T-helper 2 cell treated with Interferon-gamma antibody and Interleukin-4, amounts not matched to agents 5 μg/mL and 100 μg/mL, for 36 hours (primary cell): ENCODE measurements at regions not wholly inside any gene's neighbourhood (a gene's known extent, or its start where the extent isn't known, plus 50 kb on each side); places are given as distances from the start of the nearest gene placed in this dataset.

Experiments
- DNase-seq: peaks from one replicate; pipeline ENCODE4 v3.0.0; 2021; ENCODE audit warnings: low spot score
- H3K27ac Mint-ChIP-seq: one replicate; pipeline ENCODE4 v1.8.0; 2021; ENCODE audit warnings: mild to moderate bottlenecking, mixed read lengths
- H3K27me3 Mint-ChIP-seq: one replicate; pipeline ENCODE4 v1.8.0; 2021; ENCODE audit warnings: low read depth, mixed read lengths
- H3K36me3 Mint-ChIP-seq: one replicate; pipeline ENCODE4 v1.8.0; 2021; ENCODE audit warnings: low read depth, mixed read lengths
- H3K4me1 Mint-ChIP-seq: one replicate; pipeline ENCODE4 v1.8.0; 2021; ENCODE audit warnings: low read depth, mixed read lengths
- H3K4me3 Mint-ChIP-seq: one replicate; pipeline ENCODE4 v1.8.0; 2022; ENCODE audit warnings: mild to moderate bottlenecking, moderate library complexity, mixed read lengths
- H3K9me3 Mint-ChIP-seq: one replicate; pipeline ENCODE4 v1.8.0; 2021; ENCODE audit warnings: mixed read lengths

DNA sequence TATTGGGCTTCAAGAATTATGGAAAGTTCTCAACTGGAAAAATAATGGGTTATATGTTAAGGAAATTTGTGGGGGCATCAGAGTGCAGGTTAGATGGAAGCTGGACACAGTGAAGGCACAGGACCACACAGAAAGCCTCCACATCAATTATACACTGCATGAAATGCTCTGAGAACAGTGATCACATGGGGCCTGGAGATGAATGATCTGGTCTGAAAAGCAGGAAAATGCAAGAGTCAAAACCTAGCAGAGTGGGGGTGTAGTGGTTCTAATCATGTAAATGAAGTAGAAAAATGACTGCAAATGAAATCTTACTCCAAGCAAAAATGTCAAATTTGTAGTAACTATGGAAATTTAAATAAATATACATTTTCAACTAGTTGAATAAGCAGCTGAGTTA, 123.6 kb downstream of the TUSC7 start:
- Mint-ChIP-seq H3K4me3 (no peak overlapping the region), H3K36me3 (no peaks in the 10 kb centered on the region), H3K27me3 (no peaks in the 10 kb centered on the region), H3K9me3 (no peaks in the 10 kb centered on the region), H3K27ac (no peak overlapping the region), H3K4me1 (no peaks in the 10 kb centered on the region)
- DNase-seq: no peak

DNA sequence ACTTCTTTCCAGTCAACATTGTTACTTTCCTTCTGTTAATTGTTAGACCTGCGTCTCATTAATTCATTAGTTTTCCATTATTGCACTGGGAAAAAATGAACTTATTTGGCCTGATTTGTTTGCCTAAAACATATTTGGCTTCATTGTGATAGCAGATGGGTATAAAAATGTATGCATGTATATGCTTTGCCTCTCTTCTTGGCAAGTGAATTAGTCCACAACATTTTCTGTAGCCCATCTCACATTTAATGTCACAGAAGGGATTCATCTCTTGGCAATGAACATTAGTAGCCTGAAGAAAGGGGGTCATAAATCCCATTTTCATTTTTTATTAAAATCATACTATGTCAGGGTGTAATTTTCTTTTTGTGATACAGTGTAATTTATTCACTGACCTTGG, 125.2 kb downstream of the TUSC7 start:
- Mint-ChIP-seq H3K36me3 (no peaks in the 10 kb centered on the region), H3K27ac (no peak overlapping the region), H3K4me3 (no peak overlapping the region), H3K4me1 (no peaks in the 10 kb centered on the region), H3K27me3 (no peaks in the 10 kb centered on the region), H3K9me3 (no peaks in the 10 kb centered on the region)
- DNase-seq: no peak

GRCh38 chr3:116835658-116836057, 126.1 kb downstream of the TUSC7 start:
- H3K36me3 Mint-ChIP-seq: no peaks in the 10 kb centered on the region
- DNase-seq: no peak
- H3K4me3 Mint-ChIP-seq: no peak overlapping the region
- no peak overlapping the region for H3K27ac Mint-ChIP-seq
- H3K4me1 Mint-ChIP-seq: no peaks in the 10 kb centered on the region
- H3K27me3 Mint-ChIP-seq: no peaks in the 10 kb centered on the region
- no peaks in the 10 kb centered on the region for H3K9me3 Mint-ChIP-seq

DNA sequence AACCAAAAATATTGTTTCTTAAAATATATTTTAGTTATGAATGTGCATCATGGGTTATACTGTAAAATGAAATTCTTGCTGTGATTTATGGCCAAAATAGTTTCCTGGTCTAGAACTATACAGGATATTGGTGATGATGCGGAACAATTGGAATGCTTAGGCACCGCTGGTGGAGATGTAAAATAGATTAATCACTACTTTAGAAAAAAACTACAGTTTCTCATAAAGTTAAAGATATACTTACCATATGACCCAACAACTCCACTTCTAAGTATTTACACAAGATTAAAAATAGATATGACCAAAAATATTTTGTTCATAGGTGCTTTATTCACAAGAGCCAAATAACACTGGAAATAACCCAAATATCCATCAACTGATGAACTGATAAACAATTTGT, 126.7 kb downstream of the TUSC7 start:
- Mint-ChIP-seq H3K4me3 (no peak overlapping the region), H3K27ac (no peak overlapping the region), H3K9me3 (no peaks in the 10 kb centered on the region), H3K36me3 (no peaks in the 10 kb centered on the region), H3K27me3 (no peaks in the 10 kb centered on the region), H3K4me1 (no peaks in the 10 kb centered on the region)
- no peak for DNase-seq

DNA sequence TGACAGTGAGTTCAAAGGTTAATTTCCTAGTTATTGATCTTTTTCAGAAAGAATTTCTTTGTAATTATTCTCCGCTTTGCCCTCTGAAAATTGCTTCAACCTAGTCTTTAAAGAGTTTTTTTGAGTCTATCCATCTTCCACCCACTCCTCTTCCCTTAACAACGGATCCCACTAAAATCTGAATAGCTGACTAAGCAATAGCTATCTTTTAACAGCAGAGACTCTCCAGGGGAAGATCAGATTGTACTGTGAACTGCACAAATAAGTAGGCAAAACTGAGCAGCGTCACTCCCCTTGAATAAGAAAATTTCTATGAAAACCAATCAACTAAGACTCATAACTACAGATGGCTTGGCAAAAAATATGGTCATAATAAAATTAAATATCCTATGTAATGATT, 127.9 kb downstream of the TUSC7 start:
- H3K27me3 Mint-ChIP-seq: no peaks in the 10 kb centered on the region
- no peaks in the 10 kb centered on the region for H3K36me3 Mint-ChIP-seq
- H3K4me3 Mint-ChIP-seq: no peak overlapping the region
- no peak for DNase-seq
- H3K27ac Mint-ChIP-seq: no peak overlapping the region
- no peaks in the 10 kb centered on the region for H3K9me3 Mint-ChIP-seq
- no peaks in the 10 kb centered on the region for H3K4me1 Mint-ChIP-seq

DNA sequence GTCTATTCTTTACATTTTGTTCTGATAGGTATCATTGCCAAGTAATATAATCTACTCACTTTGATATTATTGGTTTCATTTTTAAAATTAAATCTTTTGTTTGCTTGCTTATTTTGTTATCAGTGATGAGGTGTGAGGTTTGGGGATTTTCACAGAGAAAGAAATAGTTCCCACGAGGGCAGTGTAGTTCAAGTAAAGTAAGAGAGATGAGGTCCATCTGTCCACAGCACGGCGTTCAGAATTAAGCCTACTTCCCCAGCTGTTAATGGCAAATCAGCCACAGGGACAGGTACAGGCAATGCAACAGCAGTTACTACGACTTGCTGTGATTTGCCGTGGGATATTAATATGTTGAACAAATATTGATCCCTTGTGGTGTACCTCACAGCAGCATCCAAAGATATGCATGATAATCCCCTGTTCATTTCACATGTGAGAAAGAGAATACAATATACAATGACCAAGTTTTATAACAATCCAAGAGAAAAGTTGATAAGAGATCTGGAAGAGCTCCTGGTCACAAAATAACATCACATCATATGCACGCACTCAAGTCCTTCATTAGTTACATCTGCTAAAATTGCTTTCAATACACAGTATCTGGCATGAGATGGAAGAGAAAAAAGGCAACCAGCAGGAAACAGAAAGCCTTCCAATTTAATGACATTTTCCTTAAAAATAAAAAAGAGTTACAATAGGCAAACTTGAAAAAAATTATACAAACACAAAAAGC, 131.6 kb downstream of the TUSC7 start:
- no peak overlapping the region for H3K4me3 Mint-ChIP-seq
- no peaks in the 10 kb centered on the region for H3K9me3 Mint-ChIP-seq
- no peaks in the 10 kb centered on the region for H3K27me3 Mint-ChIP-seq
- no peak for DNase-seq
- no peak overlapping the region for H3K27ac Mint-ChIP-seq
- H3K36me3 Mint-ChIP-seq: no peaks in the 10 kb centered on the region
- no peaks in the 10 kb centered on the region for H3K4me1 Mint-ChIP-seq

DNA sequence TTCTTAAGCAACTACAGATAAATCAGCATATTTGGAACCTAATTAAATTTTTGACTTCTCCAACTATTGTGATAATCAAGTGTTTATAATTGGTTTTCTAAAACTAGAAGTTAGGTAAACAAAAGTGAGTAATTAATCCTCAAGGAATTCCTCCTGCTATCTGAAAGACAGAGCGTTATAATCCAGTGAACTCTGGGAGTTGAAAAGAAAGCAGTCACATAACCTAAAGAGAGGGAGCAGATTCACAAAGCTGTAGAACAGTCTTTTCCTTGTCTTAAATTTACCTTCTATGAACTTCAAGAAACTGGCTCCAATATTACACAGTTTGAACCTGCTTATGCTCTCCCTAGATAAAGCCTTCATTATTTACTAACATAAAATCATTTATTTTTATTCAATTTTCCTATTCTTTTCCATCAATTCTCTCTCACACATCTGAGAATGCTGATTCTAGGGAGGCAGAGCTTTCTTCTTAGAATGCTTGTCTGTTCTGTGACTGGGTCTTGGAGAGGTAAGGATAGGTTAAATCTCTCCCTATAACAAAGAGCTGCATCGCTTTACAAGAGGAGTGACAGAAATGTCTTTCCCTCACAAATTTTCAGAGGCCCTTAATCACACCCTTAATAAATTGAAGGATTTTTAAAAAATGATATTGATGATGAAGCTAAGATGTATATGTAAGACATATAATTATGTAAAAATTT, 132.8 kb downstream of the TUSC7 start:
- DNase-seq: no peak
- Mint-ChIP-seq H3K27ac (no peak overlapping the region), H3K4me3 (no peak overlapping the region), H3K36me3 (no peaks in the 10 kb centered on the region), H3K27me3 (no peaks in the 10 kb centered on the region), H3K4me1 (no peaks in the 10 kb centered on the region), H3K9me3 (no peaks in the 10 kb centered on the region)

DNA sequence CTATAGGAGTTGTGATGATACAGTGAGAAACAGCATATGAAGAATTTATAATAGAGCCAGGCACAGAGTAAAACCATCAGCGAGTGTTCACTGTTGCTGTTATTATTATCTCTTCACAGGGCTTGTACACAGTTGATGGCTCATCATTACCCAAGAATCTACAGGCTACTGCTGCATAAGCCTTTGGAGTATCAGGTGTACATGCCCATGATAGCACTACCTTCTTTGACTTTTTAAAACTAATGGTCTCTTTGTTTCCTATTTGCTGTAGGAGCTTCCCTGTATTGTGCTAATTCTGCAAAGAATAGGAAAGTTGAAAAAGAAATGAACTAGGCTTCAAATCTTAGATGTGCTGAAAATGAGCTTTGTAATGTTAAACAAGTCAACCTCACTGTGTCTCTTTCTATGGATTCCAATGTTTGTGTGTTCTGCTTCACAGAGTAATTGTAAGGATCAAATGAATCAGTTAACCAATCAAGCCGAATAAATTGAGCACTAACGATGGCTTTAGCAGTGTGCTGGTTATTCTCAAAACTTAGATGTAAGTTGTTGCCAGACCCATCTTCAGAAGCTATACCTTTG, 138.8 kb downstream of the TUSC7 start:
- Mint-ChIP-seq H3K4me1 (no peaks in the 10 kb centered on the region), H3K4me3 (no peak overlapping the region), H3K36me3 (no peaks in the 10 kb centered on the region), H3K27me3 (no peaks in the 10 kb centered on the region), H3K27ac (no peak overlapping the region), H3K9me3 (no peaks in the 10 kb centered on the region)
- DNase-seq: no peak

GRCh38 chr3:116849261-116849688, 139.7 kb downstream of the TUSC7 start:
- Mint-ChIP-seq H3K9me3 (no peaks in the 10 kb centered on the region), H3K27ac (no peak overlapping the region), H3K27me3 (no peaks in the 10 kb centered on the region), H3K36me3 (no peaks in the 10 kb centered on the region), H3K4me1 (no peaks in the 10 kb centered on the region), H3K4me3 (no peak overlapping the region)
- no peak for DNase-seq

GRCh38 chr3:116852803-116853202, 143.2 kb downstream of the TUSC7 start:
- no peak overlapping the region for H3K27ac Mint-ChIP-seq

GRCh38 chr3:116863270-116863770, 153.7 kb downstream of the TUSC7 start:
- Mint-ChIP-seq H3K4me1 (no peaks in the 10 kb centered on the region), H3K4me3 (no peak overlapping the region), H3K27ac (no peak overlapping the region), H3K36me3 (no peaks in the 10 kb centered on the region), H3K27me3 (no peaks in the 10 kb centered on the region), H3K9me3 (no peaks in the 10 kb centered on the region)
- DNase-seq: no peak

More at GRCh38 chr3:116852803-116853202, 143.2 kb downstream of the TUSC7 start:
- Mint-ChIP-seq H3K4me1 (no peaks in the 10 kb centered on the region), H3K4me3 (no peak overlapping the region), H3K9me3 (no peaks in the 10 kb centered on the region), H3K27me3 (no peaks in the 10 kb centered on the region), H3K36me3 (no peaks in the 10 kb centered on the region)
- no peak for DNase-seq

DNA sequence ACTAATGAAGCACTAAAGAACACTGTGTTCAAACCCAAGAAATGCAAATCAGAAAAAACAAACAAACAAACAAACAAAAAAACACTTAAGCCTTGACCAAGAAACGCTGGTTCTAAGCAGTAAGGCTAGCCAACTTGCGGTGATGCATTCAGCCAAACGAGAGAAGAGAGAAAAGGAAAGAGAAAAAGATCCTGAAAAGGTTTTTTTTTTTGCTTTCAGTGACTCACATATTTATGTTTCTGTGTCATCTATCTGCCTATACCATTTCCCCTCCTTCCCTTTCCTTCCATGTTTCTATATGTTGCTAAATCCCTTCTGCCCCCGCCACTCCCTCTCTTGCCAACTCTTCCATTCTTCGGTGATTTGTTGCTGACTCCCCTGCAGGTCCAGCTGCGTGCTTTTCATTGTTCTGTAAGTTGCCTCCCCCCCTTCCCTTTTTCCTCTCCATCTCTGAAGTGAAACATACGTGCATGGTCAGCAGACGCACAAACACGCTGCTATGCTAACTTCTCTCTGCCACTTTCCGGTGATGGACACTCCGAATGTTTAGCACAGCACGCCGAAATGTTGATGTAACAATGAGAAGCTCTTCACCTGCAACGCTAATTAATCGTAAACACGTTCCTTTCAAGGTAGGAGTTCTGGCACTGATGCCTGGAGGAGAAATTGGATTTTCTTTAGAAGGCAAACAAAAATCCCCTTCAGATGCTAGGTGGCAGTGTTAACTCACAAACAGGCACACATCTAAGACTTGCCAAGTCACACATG, 154.4 kb downstream of the TUSC7 start:
- H3K27ac Mint-ChIP-seq: no peak overlapping the region
- no peaks in the 10 kb centered on the region for H3K36me3 Mint-ChIP-seq
- no peaks in the 10 kb centered on the region for H3K9me3 Mint-ChIP-seq
- H3K4me1 Mint-ChIP-seq: no peaks in the 10 kb centered on the region
- no peak for DNase-seq
- H3K4me3 Mint-ChIP-seq: no peak overlapping the region
- H3K27me3 Mint-ChIP-seq: no peaks in the 10 kb centered on the region

- H3K27ac Mint-ChIP-seq: no peak overlapping the region
- H3K27me3 Mint-ChIP-seq: no peaks in the 10 kb centered on the region
- no peaks in the 10 kb centered on the region for H3K9me3 Mint-ChIP-seq
- no peak for DNase-seq
- no peaks in the 10 kb centered on the region for H3K36me3 Mint-ChIP-seq
- no peak overlapping the region for H3K4me3 Mint-ChIP-seq
- no peaks in the 10 kb centered on the region for H3K4me1 Mint-ChIP-seq
These were observed 155.0 kb downstream of the TUSC7 start for GRCh38 chr3:116864590-116864927.

DNA sequence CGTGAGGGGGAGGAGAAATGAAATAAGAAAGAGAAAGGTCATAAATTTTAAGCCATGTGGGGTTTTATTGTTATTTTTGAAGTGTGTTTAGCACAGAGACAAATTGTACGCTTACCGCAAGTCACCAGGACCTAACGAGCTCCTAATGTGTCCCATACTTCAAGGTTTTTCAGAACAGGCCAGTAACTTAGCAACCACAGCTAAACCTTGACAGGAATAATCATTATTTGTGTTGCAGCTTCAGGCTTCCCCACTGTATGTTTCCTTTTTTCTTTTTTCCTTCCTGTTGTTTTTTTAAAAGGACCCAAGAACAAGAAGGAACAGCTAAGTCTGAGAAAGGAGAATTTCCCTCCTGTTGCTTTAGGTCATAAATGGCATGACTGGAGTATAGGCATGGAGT, 160.8 kb downstream of the TUSC7 start:
- Mint-ChIP-seq H3K36me3 (no peaks in the 10 kb centered on the region), H3K9me3 (no peaks in the 10 kb centered on the region), H3K27me3 (no peaks in the 10 kb centered on the region), H3K27ac (no peak overlapping the region), H3K4me1 (no peaks in the 10 kb centered on the region), H3K4me3 (no peak overlapping the region)
- DNase-seq: no peak
